Mesothelial cell of epicardium (in vitro differentiated cells): ENCODE measurements at regions not wholly inside any gene's neighbourhood (a gene's known extent, or its start where the extent isn't known, plus 50 kb on each side); places are given as distances from the start of the nearest gene placed in this dataset.
"Not testable (repeated sequence)": the region's sequence is repeated elsewhere in the genome, so short reads cannot be mapped to it uniquely, and the experiment has no call there.

Source experiments
- DNase-seq, 2 experiments: peaks; one replicate each; pipeline ENCODE4 v3.0.0; 2021; ENCODE audit warnings: low spot score in 2 of 2; ENCODE audit not compliant: unreplicated experiment in 2 of 2
- H3K27ac Mint-ChIP-seq: 2 replicates; pipeline ENCODE4 v1.8.0; 2021; ENCODE audit warnings: mixed read lengths
- H3K27me3 Mint-ChIP-seq: 2 replicates; pipeline ENCODE4 v1.8.0; 2021; ENCODE audit warnings: low read depth, mixed read lengths
- H3K36me3 Mint-ChIP-seq: 2 replicates; pipeline ENCODE4 v1.8.0; 2021; ENCODE audit warnings: mixed read lengths
- H3K4me1 Mint-ChIP-seq: 2 replicates; pipeline ENCODE4 v1.8.0; 2021; ENCODE audit warnings: mixed read lengths
- H3K4me3 Mint-ChIP-seq: 2 replicates; pipeline ENCODE4 v1.8.0; 2021; ENCODE audit warnings: mild to moderate bottlenecking, moderate library complexity, mixed read lengths
- H3K9me3 Mint-ChIP-seq: 2 replicates; pipeline ENCODE4 v1.8.0; 2021; ENCODE audit warnings: mixed read lengths
- TF ChIP-seq, protein P1 (sequence below): fragments of 200-600 bp; sonication (generic); IDR thresholded peaks from one replicate; pipeline ENCODE4 v1.5.0; 2021; ENCODE audit warnings: antibody characterized with exemption; ENCODE audit not compliant: unreplicated experiment

DNA sequence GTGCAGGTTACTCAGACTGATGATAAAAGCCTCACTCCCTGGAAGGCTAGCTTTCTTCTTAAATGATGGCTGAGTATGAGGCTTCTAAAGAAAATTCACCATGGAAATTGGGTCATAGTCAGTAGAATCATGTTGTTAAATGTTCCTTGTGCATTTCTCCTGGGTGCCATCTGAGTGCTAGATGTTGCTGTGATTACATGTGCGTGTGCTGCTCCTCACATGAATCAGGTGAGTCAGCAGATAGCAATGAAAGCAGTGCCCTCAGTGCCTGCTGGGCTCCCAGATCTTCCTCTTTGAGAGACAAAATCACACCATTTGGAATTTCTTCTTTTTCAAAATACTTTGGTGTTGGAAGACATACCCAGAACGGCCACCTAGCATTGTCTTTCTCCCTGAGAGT, 331.7 kb downstream of the XPNPEP1 start:
- Mint-ChIP-seq H3K9me3 (peaks cover 20% of the 10 kb centered on the region), H3K36me3 (no peaks in the 10 kb centered on the region), H3K27ac (no peak overlapping the region), H3K4me3 (no peak overlapping the region), H3K27me3 (no peaks in the 10 kb centered on the region), H3K4me1 (no peaks in the 10 kb centered on the region)
- no peak for DNase-seq
- TF ChIP-seq, protein P1, sequence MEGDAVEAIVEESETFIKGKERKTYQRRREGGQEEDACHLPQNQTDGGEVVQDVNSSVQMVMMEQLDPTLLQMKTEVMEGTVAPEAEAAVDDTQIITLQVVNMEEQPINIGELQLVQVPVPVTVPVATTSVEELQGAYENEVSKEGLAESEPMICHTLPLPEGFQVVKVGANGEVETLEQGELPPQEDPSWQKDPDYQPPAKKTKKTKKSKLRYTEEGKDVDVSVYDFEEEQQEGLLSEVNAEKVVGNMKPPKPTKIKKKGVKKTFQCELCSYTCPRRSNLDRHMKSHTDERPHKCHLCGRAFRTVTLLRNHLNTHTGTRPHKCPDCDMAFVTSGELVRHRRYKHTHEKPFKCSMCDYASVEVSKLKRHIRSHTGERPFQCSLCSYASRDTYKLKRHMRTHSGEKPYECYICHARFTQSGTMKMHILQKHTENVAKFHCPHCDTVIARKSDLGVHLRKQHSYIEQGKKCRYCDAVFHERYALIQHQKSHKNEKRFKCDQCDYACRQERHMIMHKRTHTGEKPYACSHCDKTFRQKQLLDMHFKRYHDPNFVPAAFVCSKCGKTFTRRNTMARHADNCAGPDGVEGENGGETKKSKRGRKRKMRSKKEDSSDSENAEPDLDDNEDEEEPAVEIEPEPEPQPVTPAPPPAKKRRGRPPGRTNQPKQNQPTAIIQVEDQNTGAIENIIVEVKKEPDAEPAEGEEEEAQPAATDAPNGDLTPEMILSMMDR, result no peak

DNA sequence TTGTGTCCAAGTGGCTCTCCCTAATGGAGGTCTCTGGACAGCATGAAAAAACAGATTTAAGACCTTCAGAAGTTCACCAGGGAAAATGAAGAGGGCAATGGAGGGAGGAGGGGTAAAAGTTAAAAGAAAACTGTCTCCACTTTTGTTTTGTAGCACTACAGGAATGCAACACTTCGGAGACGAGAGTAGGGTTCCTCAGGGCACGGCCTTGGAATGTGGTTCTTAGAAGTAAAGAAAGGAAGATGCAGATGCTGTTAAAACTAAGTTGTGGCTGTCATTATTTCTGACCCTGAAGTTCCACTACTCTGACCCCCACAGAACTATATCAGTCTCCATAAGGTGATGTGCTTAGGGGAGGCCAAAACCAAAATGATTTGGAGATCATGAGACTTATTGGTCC, 335.1 kb downstream of the XPNPEP1 start:
- no peaks in the 10 kb centered on the region for H3K36me3 Mint-ChIP-seq
- H3K4me1 Mint-ChIP-seq, result no peaks in the 10 kb centered on the region
- no peaks in the 10 kb centered on the region for H3K27me3 Mint-ChIP-seq
- no peak overlapping the region for H3K4me3 Mint-ChIP-seq
- H3K27ac Mint-ChIP-seq, result no peak overlapping the region
- H3K9me3 Mint-ChIP-seq, result no peaks in the 10 kb centered on the region
- TF ChIP-seq, protein P1, result no peak
- DNase-seq, result no peak

DNA sequence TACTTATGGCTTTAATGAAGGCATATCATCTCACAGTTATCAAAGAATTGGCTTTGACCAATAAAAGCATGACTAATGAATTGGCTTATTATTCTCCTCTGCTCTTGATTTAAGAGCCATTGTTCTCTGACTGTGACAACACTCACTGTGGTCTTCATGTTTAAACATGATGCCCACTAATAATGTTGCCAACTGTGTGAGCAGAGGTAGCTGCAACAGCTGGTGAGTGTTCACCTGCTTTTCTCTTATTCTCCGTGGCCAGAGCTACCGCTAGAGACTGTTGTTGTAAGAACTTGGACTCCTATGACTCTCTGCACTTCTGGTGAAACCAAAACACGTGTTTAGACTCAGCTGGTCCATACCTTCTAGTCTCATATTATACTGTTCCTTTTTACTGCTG, 335.9 kb downstream of the XPNPEP1 start:
- no peaks in the 10 kb centered on the region for H3K9me3 Mint-ChIP-seq
- no peaks in the 10 kb centered on the region for H3K27me3 Mint-ChIP-seq
- no peaks in the 10 kb centered on the region for H3K36me3 Mint-ChIP-seq
- TF ChIP-seq, protein P1, result no peak
- no peak overlapping the region for H3K4me3 Mint-ChIP-seq
- DNase-seq, result no peak
- no peaks in the 10 kb centered on the region for H3K4me1 Mint-ChIP-seq
- no peak overlapping the region for H3K27ac Mint-ChIP-seq

DNA sequence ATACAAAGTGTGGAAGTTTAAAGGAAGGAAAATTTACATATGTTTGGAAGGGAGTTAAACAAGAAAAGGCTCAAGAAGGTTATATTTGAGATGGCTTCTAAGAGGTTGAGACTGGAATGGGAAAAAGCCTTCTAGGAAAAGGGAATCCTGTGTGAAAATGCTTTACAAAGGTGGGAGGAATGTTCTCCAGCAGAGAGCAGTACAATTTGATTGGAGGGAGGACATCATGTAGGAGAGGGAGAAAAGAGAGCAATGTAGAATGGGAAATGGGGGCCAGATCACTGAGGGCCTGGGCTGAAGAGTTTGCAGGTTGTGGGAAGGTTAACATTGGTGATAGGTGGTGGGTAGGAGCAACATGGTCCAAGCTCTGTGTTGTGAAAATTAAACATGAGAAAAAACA, 366.9 kb downstream of the XPNPEP1 start:
- Mint-ChIP-seq H3K4me3 (no peak overlapping the region), H3K36me3 (no peaks in the 10 kb centered on the region), H3K4me1 (peaks cover 2% of the 10 kb centered on the region), H3K27ac (no peak overlapping the region), H3K9me3 (peaks cover 15% of the 10 kb centered on the region), H3K27me3 (no peaks in the 10 kb centered on the region)
- TF ChIP-seq, protein P1, result no peak
- DNase-seq, result no peak

- H3K36me3 Mint-ChIP-seq, H3K4me1 Mint-ChIP-seq, DNase-seq, H3K27ac Mint-ChIP-seq, H3K4me3 Mint-ChIP-seq, H3K27me3 Mint-ChIP-seq: not testable (repeated sequence)
- H3K9me3 Mint-ChIP-seq, result peaks cover 14% of the 10 kb centered on the region
Observed at GRCh38 chr10:109542050-109542603, 381.2 kb downstream of the XPNPEP1 start.

- Mint-ChIP-seq H3K4me3 (no peak overlapping the region), H3K4me1 (no peaks in the 10 kb centered on the region), H3K36me3 (no peaks in the 10 kb centered on the region), H3K27me3 (peaks cover 1% of the 10 kb centered on the region), H3K27ac (no peak overlapping the region), H3K9me3 (peaks cover 20% of the 10 kb centered on the region)
- TF ChIP-seq, protein P1, result no peak
- no peak for DNase-seq
Observed at GRCh38 chr10:109534193-109534592, 389.1 kb downstream of the XPNPEP1 start.
